Right atrium auricular region (tissue), 2 donors: ENCODE measurements at regions not wholly inside any gene's neighbourhood (a gene's known extent, or its start where the extent isn't known, plus 50 kb on each side); places are given as distances from the start of the nearest gene placed in this dataset.

ENCODE experiments used
- DNase-seq: peaks from one replicate; pipeline ENCODE4 v3.0.0-alpha.2; 2019; ENCODE audit warnings: low spot score
- H3K27ac ChIP-seq, 2 donors: fragments of 200-600 bp; sonication (generic); 1 replicate in 1 of 2; 2 replicates in 1 of 2; pipeline ENCODE4 v1.5.1; 2016 to 2019
- H3K27me3 ChIP-seq, 2 donors: fragments of 200-600 bp; sonication (generic); one replicate each; pipeline versions ENCODE4 v1.5.1 to v1.6.0; 2017 to 2019
- H3K36me3 ChIP-seq: fragments of 200-600 bp; sonication (generic); one replicate; pipeline ENCODE4 v1.5.1; 2016
- H3K4me1 ChIP-seq, 2 donors: fragments of 200-600 bp; sonication (generic); one replicate each; pipeline versions ENCODE4 v1.5.1 to v1.6.0; 2017 to 2019
- H3K4me3 ChIP-seq, 2 donors: fragments of 200-600 bp; sonication (generic); 1 replicate in 1 of 2; 2 replicates in 1 of 2; pipeline ENCODE4 v1.5.1; 2017 to 2019; ENCODE audit warnings: mild to moderate bottlenecking in 1 of 2, moderate library complexity in 1 of 2
- H3K9me3 ChIP-seq, 2 donors: fragments of 200-600 bp; sonication (generic); one replicate each; pipeline ENCODE4 v1.5.1; 2019
- TF ChIP-seq, protein P1 (sequence below), 2 donors: fragments of 200-600 bp; sonication (generic); IDR thresholded peaks; one replicate each; pipeline ENCODE4 v1.5.1; 2019; ENCODE audit warnings: antibody characterized with exemption in 2 of 2

DNA sequence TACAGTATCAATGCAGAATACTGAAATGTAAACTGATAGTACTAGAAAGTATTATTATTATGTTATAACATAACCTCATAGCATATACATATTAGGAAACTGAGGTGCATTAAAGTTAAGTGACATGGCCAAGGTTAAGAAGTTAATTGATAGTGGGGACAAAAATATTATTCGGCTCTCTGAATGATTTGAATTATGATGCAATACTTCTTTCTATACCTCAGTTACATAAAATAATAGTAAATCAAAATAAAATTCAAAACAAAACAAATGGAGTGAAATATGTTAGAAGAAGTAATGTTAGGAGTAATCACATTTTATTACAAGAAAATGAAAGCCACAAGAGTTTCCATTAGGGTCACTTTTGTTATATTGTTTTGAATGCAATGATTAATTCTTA lies 455.2 kb downstream of the PLA2G4A start:
- Histone ChIP-seq H3K4me1 (no peaks in the 10 kb centered on the region), H3K36me3 (no peaks in the 10 kb centered on the region), H3K4me3 (no peak overlapping the region), H3K9me3 (no peaks in the 10 kb centered on the region), H3K27me3 (no peaks in the 10 kb centered on the region), H3K27ac (no peak overlapping the region)
- TF ChIP-seq, protein P1, sequence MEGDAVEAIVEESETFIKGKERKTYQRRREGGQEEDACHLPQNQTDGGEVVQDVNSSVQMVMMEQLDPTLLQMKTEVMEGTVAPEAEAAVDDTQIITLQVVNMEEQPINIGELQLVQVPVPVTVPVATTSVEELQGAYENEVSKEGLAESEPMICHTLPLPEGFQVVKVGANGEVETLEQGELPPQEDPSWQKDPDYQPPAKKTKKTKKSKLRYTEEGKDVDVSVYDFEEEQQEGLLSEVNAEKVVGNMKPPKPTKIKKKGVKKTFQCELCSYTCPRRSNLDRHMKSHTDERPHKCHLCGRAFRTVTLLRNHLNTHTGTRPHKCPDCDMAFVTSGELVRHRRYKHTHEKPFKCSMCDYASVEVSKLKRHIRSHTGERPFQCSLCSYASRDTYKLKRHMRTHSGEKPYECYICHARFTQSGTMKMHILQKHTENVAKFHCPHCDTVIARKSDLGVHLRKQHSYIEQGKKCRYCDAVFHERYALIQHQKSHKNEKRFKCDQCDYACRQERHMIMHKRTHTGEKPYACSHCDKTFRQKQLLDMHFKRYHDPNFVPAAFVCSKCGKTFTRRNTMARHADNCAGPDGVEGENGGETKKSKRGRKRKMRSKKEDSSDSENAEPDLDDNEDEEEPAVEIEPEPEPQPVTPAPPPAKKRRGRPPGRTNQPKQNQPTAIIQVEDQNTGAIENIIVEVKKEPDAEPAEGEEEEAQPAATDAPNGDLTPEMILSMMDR (IDR thresholded peaks at IDR 0.05) = no peak
- no peak for DNase-seq

DNA sequence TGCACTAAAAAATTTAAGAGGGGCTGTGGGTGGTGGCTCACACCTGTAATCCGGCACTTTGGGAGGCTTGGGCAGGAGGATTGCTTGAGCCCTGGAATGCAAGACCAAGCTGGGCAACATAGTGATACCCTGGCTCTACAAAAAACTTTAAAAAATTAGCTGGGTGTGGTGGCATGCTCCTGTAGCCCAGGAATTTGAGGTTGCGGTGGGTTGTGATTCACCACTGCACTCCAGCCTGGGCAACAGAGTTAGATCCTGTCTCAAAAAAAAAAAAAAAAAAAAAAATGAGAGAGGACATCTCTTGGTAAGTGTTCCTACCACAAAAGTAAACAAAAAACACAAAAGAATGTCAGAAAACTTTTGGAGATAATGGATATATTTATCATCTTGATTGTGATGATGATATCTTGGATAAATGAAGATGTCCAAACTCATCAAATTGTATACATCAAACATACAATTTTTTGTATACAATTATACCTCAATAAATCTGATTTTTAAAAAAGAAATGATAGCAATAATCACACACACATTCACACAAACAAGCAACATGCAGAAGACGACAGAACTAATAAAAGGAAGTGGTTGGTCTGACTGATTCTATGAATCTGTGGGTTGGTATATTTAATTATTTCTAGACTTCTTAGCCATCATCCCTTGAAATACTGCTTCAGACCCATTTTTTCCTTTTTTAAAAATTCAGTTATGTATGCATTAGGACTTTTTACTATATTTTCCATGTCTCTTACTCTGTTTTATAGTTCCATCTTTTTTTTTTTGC lies 465.9 kb downstream of the PLA2G4A start:
- Histone ChIP-seq H3K27ac (no peak overlapping the region), H3K4me1 (no peaks in the 10 kb centered on the region), H3K27me3 (no peaks in the 10 kb centered on the region), H3K36me3 (no peaks in the 10 kb centered on the region), H3K4me3 (no peak overlapping the region), H3K9me3 (no peaks in the 10 kb centered on the region)
- TF ChIP-seq, protein P1 (IDR thresholded peaks at IDR 0.05) = no peak
- no peak for DNase-seq

DNA sequence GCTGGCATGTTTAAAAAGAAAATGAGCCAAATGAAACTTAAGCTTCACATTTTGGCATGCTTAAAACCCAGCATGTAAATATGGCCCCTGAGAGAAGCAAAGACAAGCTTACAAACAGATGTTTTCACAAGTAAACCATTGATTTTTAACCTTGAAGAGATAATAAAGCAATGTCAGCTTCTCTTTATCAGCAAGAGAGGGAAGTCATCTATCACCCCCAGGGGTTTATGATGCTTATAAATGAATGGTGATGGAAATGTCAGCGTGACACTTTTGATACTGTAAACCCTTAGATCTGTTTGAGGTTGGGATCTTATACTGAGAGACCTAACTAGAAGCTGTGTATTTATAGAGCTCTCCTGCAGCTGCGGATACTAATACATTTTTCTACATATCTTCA lies 471.3 kb downstream of the PLA2G4A start:
- Histone ChIP-seq H3K4me1 (no peaks in the 10 kb centered on the region), H3K4me3 (no peak overlapping the region), H3K27me3 (no peaks in the 10 kb centered on the region), H3K9me3 (no peaks in the 10 kb centered on the region), H3K36me3 (no peaks in the 10 kb centered on the region), H3K27ac (no peak overlapping the region)
- DNase-seq = no peak
- TF ChIP-seq, protein P1 (IDR thresholded peaks at IDR 0.05) = no peak

DNA sequence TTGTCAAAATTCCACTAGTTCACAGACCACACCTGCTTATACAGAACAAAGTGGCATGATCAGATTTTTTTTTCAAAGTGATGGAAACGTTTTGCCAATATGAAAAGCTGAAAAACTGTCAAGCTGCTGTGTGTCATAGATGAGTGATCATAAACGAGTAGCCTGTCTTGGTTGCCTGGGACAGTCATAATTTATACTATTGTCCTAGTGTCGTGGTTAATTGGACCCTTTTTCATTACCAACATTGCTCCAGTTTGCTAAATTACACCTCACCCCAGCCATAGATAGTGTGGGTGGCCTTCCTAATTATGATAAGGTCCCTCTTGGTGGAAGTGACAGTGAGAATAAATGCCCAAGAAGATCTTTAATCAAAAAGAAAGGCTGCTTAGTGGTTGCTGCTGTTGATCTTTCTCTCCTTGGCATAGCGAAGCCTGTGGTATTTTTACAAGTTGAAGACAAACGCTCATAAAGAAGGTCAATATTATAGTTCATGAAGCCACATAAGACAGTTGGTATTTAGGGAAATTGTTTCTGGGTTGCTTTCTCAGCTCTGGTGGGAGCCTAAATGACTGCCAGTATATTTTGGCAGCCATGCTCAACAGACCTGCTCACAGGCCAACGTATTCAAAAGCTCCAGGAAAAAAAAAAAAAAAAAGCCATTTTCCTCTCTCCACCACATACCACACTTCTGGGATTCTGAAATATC lies 478.1 kb downstream of the PLA2G4A start:
- Histone ChIP-seq H3K9me3 (no peaks in the 10 kb centered on the region), H3K36me3 (no peaks in the 10 kb centered on the region), H3K27ac (no peak overlapping the region), H3K27me3 (no peaks in the 10 kb centered on the region), H3K4me3 (no peak overlapping the region), H3K4me1 (no peaks in the 10 kb centered on the region)
- TF ChIP-seq, protein P1 (IDR thresholded peaks at IDR 0.05) = no peak
- DNase-seq = no peak

DNA sequence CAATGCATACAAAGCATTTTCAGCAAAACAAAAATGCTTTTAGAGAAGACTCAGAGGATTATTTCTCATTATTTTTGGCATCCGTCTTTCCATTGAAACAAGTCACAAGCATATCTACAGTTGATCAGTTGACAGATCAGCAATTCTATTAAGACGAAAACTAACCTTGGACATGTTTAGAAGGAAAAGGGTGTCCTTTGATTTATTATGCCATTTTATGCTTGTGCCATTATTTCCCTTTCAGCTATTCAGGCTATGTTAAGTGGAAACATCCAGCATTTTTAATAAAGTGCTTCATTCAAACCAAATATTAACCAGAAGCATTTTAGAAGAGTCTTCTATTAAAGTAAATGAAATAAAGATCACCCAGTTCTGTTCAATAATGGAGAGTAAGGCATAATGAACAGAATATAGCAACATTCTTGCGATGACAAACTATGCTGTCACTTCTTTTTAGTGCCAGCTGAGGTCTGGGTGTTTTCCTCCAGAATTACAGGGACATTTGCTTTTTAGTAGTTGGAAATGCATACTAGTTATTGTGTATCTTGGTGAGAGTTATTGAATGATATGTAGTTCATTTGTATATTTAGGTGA lies 481.4 kb downstream of the PLA2G4A start:
- H3K27me3 ChIP-seq = no peaks in the 10 kb centered on the region
- no peak overlapping the region for H3K4me3 ChIP-seq
- no peaks in the 10 kb centered on the region for H3K4me1 ChIP-seq
- H3K27ac ChIP-seq = no peak overlapping the region
- DNase-seq = no peak
- H3K9me3 ChIP-seq = no peaks in the 10 kb centered on the region
- no peaks in the 10 kb centered on the region for H3K36me3 ChIP-seq
- TF ChIP-seq, protein P1 (IDR thresholded peaks at IDR 0.05) = no peak
